ENCODE measurements at regions not wholly inside any gene's neighbourhood (a gene's known extent, or its start where the extent isn't known, plus 50 kb on each side); places are given as distances from the start of the nearest gene placed in this dataset.
A peak's percentile ranks its signal among the peaks of the same experiment; 100 is the strongest.

- H2BK12ac ChIP-seq (ENCODE audit: low read depth, low read length), result peak overlapping the region; percentile 50; the same call in 1 of the 2 replicates
- H2BK5ac ChIP-seq (ENCODE audit: low read depth, low read length), result no peak overlapping the region
- DNase-seq (ENCODE audit: low read depth in 1 of 2, low spot score in 2 of 2), result no peak
- H3K14ac ChIP-seq (ENCODE audit: insufficient read length), result no peak overlapping the region
- H3K79me1 ChIP-seq (ENCODE audit: low read depth, low read length), result no peaks in the 10 kb centered on the region
- H2BK120ac ChIP-seq (replicated peaks; ENCODE audit: low read depth, low read length), result peak overlapping the region; percentile 24
- H3K23ac ChIP-seq (ENCODE audit: insufficient read length), result no peak overlapping the region
- no peak overlapping the region for H3K27ac ChIP-seq (ENCODE audit: low read depth, low read length)
- H4K20me1 ChIP-seq (replicated peaks in 1 of 2; ENCODE audit: control insufficient read depth in 1 of 2, insufficient read depth in 2 of 2, low read length in 2 of 2), result no peaks in the 10 kb centered on the region
- H2BK20ac ChIP-seq (ENCODE audit: low read length), result no peak overlapping the region
- no peak for TF ChIP-seq CREB1 (IDR thresholded peaks at IDR 0.05)
- peak; percentile 14 to 28 (median 26); a peak in 3 of 4 replicates for TF ChIP-seq CTCF (IDR thresholded peaks at IDR 0.05; ENCODE audit: control extremely low read depth in 1 of 3, insufficient read depth in 1 of 3, low read depth in 1 of 3, low read length in 3 of 3)
- peak; percentile 43 to 62 for TF ChIP-seq RAD21 (IDR thresholded peaks at IDR 0.05 in 1 of 2, conservative IDR thresholded peaks at IDR 0.05 in 1 of 2; ENCODE audit: low read depth in 2 of 2, low read length in 2 of 2)
- H3K9ac ChIP-seq (replicated peaks in 1 of 4; ENCODE audit: extremely low read depth in 1 of 4, low read depth in 3 of 4, low read length in 3 of 4), result no peak overlapping the region
- H3K18ac ChIP-seq (ENCODE audit: extremely low read depth, low read length), result peak overlapping the region; percentile 32; the same call in 1 of the 2 replicates
- no peaks in the 10 kb centered on the region for H3K4me1 ChIP-seq (replicated peaks in 1 of 4; ENCODE audit: control insufficient read depth in 3 of 4, insufficient read depth in 4 of 4, low read length in 3 of 4)
- H3K27me3 ChIP-seq (replicated peaks in 1 of 4; ENCODE audit: control insufficient read depth in 3 of 4, extremely low read depth in 1 of 4, insufficient read depth in 3 of 4, low read length in 3 of 4), result no peaks in the 10 kb centered on the region
- H3K23me2 ChIP-seq (ENCODE audit: low read depth, low read length), result no peaks in the 10 kb centered on the region; the same call in 1 of the 2 replicates
- H2AK5ac ChIP-seq (ENCODE audit: low read depth, low read length), result 0 out of 2 replicates have a peak overlapping the region, but pooled peaks have one; percentile 39
- no peak overlapping the region for H4K8ac ChIP-seq (ENCODE audit: extremely low read depth, insufficient read depth, low read length)
- H4K5ac ChIP-seq (ENCODE audit: insufficient read length, low read depth, low read length), result no peak overlapping the region
- 95% methylated on average over 5 of the region's 5 CpGs; no CpG with 5 or more reads in 1 of the 2 experiments for WGBS, 2 experiments (ENCODE audit: extremely low coverage in 1 of 2, insufficient coverage in 1 of 2, insufficient read length in 1 of 2, insufficient replicate concordance in 2 of 2, low coverage in 1 of 2, low lambda C conversion rate in 2 of 2, missing lambda C conversion rate in 1 of 2)
- H3K79me2 ChIP-seq (ENCODE audit: control insufficient read depth in 1 of 2, insufficient read depth in 2 of 2, low read length in 2 of 2), result no peaks in the 10 kb centered on the region
- no peak for FAIRE-seq
- no peak overlapping the region for H3K4me2 ChIP-seq (ENCODE audit: insufficient read depth in 1 of 2, low read depth in 2 of 2, low read length in 2 of 2)
- H3K4ac ChIP-seq (replicated peaks; ENCODE audit: insufficient read length, low read depth, low read length), result no peak overlapping the region
- H2AFZ ChIP-seq (ENCODE audit: low read length), result no peak overlapping the region
- no peaks in the 10 kb centered on the region for H3K9me3 ChIP-seq (ENCODE audit: insufficient read depth in 2 of 2, low read depth in 1 of 2, low read length in 1 of 2)
- no peak overlapping the region for H3K4me3 ChIP-seq (ENCODE audit: extremely low read depth in 1 of 4, insufficient read depth in 2 of 4, low read depth in 3 of 4, low read length in 4 of 4)
- ChIA-PET POLR2A (ENCODE audit: partially characterized antibody) (no interaction called here), CTCF (ENCODE audit: partially characterized antibody) (interaction anchor here (1.4 kb wide), 1 partner anchor 16 kb away, joined by 4 read pairs; no protein-coding TSS in a partner anchor)
- H2BK15ac ChIP-seq (ENCODE audit: low read length), result no peak overlapping the region
- no peak overlapping the region for H4K91ac ChIP-seq (replicated peaks; ENCODE audit: insufficient read length, low read length)
- H3K56ac ChIP-seq (replicated peaks; ENCODE audit: insufficient read length, low read depth, low read length), result no peak overlapping the region
- no peaks in the 10 kb centered on the region for H3K36me3 ChIP-seq (ENCODE audit: control insufficient read depth in 2 of 4, insufficient read depth in 4 of 4, low read length in 3 of 4)
These were observed 790.7 kb upstream of the COBL start for GRCh38 chr7:52107355-52107754.

Data from H1 (cell line).